ENCODE measurements at regions not wholly inside any gene's neighbourhood (a gene's known extent, or its start where the extent isn't known, plus 50 kb on each side); places are given as distances from the start of the nearest gene placed in this dataset.

DNA sequence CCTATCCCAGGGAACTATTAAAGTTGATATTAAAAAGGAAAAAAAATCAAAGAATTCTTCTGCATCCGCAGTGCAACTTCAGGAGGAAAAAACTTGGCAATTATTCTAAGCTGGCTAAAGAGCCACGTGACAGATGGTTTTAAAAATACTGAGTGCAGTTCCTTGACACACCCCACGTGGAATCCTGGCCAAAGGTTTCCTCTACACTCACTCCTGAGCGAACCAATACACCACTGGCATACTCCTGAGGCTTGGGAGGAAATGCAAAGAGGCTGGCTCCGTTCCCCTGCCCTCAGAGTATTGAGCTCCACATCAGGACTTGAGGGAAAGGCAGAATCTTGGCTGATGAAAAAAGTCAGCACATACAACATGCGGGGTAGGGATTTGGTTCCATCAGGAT is 133.8 kb upstream of the ATP6AP2 start (continued):
- TF ChIP-seq HOXB5 (CRISPR knock-in tag; IDR thresholded peaks at IDR 0.05) (no peak), SMC3 (IDR thresholded peaks at IDR 0.05) (no peak), RAD21 (conservative IDR thresholded peaks at IDR 0.05 in 1 of 2, IDR thresholded peaks at IDR 0.05 in 1 of 2) (no peak), HDAC2 (IDR thresholded peaks at IDR 0.05) (no peak), ZFP36 (IDR thresholded peaks at IDR 0.05; ENCODE audit: borderline replicate concordance, partially characterized antibody) (no peak), FOSL2 (IDR thresholded peaks at IDR 0.05) (no peak), FOSL2 (CRISPR knock-in tag; IDR thresholded peaks at IDR 0.05) (no peak), NFE2L2 (conservative IDR thresholded peaks at IDR 0.05; ENCODE audit: low read length) (no peak)
- TF ChIP-seq, protein P1, sequence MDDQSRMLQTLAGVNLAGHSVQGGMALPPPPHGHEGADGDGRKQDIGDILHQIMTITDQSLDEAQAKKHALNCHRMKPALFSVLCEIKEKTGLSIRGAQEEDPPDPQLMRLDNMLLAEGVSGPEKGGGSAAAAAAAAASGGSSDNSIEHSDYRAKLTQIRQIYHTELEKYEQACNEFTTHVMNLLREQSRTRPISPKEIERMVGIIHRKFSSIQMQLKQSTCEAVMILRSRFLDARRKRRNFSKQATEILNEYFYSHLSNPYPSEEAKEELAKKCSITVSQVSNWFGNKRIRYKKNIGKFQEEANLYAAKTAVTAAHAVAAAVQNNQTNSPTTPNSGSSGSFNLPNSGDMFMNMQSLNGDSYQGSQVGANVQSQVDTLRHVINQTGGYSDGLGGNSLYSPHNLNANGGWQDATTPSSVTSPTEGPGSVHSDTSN (IDR thresholded peaks at IDR 0.05) = no peak

DNA sequence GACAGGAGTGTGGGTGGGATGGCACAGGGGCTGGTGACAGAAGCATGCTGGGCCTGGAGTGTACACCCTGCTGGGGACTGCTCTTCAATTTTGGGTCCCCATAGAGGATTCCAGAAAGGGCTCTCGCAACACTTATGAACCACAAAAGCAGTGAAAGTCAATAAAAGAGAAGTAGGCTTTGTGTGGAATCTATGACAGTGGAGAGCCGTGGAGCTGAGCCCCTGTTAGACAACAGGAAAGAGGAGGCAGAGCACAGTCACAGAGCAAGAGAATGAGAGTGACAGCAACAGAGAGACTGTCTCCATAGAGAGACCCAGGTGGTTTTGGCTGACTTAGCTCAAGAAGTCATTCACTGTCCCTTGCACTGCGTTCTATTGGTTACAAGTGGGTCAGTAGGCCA is 135.1 kb upstream of the ATP6AP2 start:
- CTCF ChIA-PET = no interaction called here
- H3K4me3 ChIP-seq = no peak overlapping the region
- WGBS (ENCODE audit: missing lambda C conversion rate) = 72% methylated on average over 3 of the region's 3 CpGs
- H3K4me1 ChIP-seq = no peaks in the 10 kb centered on the region
- no peak for TF ChIP-seq RCOR1 (IDR thresholded peaks at IDR 0.05; ENCODE audit: low read depth, low read length)
- H3K4me2 ChIP-seq = no peak overlapping the region
- POLR2A ChIA-PET = no interaction called here
- FAIRE-seq = no peak
- DNase-seq (ENCODE audit: low read depth in 1 of 2, low spot score in 1 of 2) = no peak
- no peak for ATAC-seq
- no peaks in the 10 kb centered on the region for H3K9me3 ChIP-seq
- no peak overlapping the region for H3K27ac ChIP-seq

DNA sequence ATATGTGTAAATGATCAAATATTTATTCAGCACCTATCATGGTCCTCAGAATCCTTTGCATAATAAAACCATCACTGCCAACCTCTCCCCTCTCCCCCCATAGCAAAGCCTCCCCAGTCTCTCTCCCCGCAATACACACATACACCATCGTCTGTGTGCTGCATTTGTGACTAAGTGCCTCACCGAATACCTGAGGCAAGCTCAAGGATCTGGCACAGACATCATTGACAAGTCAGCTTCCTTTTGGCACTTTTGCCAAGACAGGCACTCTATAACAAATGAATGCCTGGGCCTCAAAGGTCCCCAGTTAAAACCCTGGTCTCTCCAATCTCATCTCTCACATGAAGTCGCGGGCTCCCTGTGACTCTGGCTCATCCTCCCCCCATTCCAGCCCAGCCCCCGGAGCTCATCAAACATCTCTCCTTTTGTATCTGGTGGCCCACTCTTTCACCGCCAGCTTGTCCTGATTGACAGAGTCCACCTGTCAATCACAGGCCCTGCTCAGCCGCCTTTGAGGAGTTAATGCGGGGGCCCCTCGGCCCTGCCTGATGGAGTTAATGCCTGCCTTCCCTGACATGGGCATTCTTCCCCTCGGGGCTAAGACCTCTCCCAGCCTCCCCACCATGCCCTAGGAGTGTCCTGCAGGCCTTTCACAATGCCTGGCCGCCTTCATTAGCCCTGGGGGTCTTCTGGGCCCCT is 135.8 kb upstream of the ATP6AP2 start:
- FAIRE-seq = no peak
- no peak for ATAC-seq
- no peak for DNase-seq (ENCODE audit: low read depth in 1 of 2, low spot score in 1 of 2)
- WGBS (ENCODE audit: missing lambda C conversion rate) = 72% methylated on average over 11 of the region's 12 CpGs
- no peak for TF ChIP-seq KDM5A (IDR thresholded peaks at IDR 0.05)
- no peak for TF ChIP-seq ESRRA (IDR thresholded peaks at IDR 0.05; ENCODE audit: borderline replicate concordance, low read length)
- no peak for TF ChIP-seq PHF8 (IDR thresholded peaks at IDR 0.05; ENCODE audit: borderline replicate concordance, low read depth)
- TF ChIP-seq, protein P2, sequence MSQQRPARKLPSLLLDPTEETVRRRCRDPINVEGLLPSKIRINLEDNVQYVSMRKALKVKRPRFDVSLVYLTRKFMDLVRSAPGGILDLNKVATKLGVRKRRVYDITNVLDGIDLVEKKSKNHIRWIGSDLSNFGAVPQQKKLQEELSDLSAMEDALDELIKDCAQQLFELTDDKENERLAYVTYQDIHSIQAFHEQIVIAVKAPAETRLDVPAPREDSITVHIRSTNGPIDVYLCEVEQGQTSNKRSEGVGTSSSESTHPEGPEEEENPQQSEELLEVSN (IDR thresholded peaks at IDR 0.05; ENCODE audit: borderline replicate concordance, low read depth) = no peak
- TF ChIP-seq HOXB13 (CRISPR knock-in tag; IDR thresholded peaks at IDR 0.05; ENCODE audit: low read depth) = no peak
- no peak for TF ChIP-seq MAZ (IDR thresholded peaks at IDR 0.05; ENCODE audit: borderline replicate concordance, low read depth, low read length)
- no peak for TF ChIP-seq JUNB (IDR thresholded peaks at IDR 0.05)
- TF ChIP-seq, protein P3, sequence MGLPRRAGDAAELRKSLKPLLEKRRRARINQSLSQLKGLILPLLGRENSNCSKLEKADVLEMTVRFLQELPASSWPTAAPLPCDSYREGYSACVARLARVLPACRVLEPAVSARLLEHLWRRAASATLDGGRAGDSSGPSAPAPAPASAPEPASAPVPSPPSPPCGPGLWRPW (IDR thresholded peaks at IDR 0.05) = no peak
- no peak for TF ChIP-seq ZC3H11A (IDR thresholded peaks at IDR 0.05)
- TF ChIP-seq HEYL (CRISPR knock-in tag; IDR thresholded peaks at IDR 0.05) = no peak
- TF ChIP-seq ZSCAN20 (CRISPR knock-in tag; IDR thresholded peaks at IDR 0.05) = no peak
- TF ChIP-seq, protein P4, sequence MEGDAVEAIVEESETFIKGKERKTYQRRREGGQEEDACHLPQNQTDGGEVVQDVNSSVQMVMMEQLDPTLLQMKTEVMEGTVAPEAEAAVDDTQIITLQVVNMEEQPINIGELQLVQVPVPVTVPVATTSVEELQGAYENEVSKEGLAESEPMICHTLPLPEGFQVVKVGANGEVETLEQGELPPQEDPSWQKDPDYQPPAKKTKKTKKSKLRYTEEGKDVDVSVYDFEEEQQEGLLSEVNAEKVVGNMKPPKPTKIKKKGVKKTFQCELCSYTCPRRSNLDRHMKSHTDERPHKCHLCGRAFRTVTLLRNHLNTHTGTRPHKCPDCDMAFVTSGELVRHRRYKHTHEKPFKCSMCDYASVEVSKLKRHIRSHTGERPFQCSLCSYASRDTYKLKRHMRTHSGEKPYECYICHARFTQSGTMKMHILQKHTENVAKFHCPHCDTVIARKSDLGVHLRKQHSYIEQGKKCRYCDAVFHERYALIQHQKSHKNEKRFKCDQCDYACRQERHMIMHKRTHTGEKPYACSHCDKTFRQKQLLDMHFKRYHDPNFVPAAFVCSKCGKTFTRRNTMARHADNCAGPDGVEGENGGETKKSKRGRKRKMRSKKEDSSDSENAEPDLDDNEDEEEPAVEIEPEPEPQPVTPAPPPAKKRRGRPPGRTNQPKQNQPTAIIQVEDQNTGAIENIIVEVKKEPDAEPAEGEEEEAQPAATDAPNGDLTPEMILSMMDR (IDR thresholded peaks at IDR 0.05) = no peak
- no peak for TF ChIP-seq ZNF302 (CRISPR knock-in tag; IDR thresholded peaks at IDR 0.05)
- no peak for TF ChIP-seq EP300 (IDR thresholded peaks at IDR 0.05)
- Histone ChIP-seq H3K4me2 (no peak overlapping the region), H3K4me1 (no peaks in the 10 kb centered on the region), H3K27ac (no peak overlapping the region), H3K4me3 (no peak overlapping the region), H3K9me3 (no peaks in the 10 kb centered on the region)
- CTCF ChIA-PET = no interaction called here
- POLR2A ChIA-PET = no interaction called here
